ENCODE measurements at regions not wholly inside any gene's neighbourhood (a gene's known extent, or its start where the extent isn't known, plus 50 kb on each side); places are given as distances from the start of the nearest gene placed in this dataset.
A peak's percentile ranks its signal among the peaks of the same experiment; 100 is the strongest.
"Not testable (repeated sequence)": the region's sequence is repeated elsewhere in the genome, so short reads cannot be mapped to it uniquely, and the experiment has no call there.

DNA sequence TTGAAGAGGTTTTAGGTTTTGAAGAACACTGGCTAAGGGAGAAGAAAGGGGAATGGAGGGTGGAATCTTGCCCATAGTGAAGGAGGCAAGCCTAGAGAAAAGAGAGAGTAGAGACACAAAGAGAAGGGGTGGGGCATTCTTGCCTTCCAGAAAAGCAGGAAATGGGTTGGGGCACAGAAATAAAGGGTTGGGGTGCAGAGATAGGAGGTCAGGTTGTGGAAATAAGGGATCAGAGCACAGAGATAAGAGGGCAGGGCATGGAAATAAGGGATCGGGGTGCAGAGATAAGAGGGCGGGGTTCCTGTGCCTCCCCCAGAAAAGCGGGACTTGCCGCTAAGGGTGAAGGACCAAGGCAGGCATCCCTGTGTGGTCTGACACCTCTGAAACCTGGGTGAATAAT, 69.9 kb downstream of the ALG1L2 start:
- DNase-seq = not testable (repeated sequence)

DNA sequence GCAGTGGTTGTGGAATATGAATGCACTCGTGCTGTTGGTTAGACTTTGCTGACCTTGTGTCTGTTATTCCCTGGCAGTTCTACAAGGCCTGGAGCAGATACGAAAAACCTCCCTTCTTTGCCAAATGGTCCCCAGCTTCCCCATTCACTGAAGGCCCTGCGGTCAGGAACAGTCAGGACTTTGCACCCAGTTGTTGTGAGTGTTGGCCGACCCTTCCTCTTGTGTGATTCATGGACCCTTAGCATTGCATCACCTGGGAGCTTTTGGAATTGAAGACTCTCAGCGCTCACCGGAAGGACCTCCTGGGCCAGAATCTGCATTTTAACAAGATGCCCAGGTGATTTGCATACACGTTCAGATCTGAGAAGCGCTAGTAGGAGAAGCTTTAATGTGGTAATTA, 71.6 kb downstream of the ALG1L2 start:
- DNase-seq = not testable (repeated sequence)

DNA sequence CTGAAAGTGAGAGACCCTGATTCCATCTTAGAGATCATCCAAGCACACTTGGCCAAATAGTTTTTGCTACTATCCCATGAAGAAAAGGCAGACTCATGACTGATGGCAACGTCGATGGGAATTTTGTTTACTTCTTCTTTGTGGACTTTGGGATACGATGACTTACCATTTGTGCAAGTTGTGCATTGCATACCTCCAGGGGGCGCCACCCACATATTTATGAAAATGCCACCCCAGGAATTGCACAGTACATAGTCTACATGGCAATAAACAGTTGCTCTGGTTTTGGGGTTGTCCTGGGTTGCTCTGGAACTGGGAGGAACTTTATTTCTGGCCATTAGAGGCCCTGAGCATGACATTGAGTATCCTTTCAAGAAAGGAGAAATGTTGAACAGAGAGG, 73.8 kb downstream of the ALG1L2 start:
- DNase-seq = not testable (repeated sequence)

DNA sequence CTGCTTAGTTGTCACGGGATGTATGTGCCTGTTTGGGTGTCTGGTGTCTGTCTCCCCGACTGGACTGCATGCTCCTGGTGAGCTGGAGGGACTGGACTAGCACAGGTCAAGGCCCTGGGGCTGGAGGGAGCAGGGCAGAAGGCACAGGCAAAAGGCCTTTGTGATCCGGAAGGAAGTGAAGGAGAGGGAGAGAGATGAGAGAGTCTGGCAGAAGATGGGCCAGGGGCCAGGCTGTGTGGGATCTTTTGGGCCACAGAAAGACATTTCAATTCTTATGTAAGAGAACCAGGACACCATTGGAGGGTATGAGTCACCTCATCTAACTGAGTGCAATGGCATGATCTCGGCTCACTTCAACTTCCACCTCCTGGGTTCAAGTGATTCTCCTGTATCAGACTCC, 85.2 kb downstream of the ALG1L2 start:
- DNase-seq = not testable (repeated sequence)

DNA sequence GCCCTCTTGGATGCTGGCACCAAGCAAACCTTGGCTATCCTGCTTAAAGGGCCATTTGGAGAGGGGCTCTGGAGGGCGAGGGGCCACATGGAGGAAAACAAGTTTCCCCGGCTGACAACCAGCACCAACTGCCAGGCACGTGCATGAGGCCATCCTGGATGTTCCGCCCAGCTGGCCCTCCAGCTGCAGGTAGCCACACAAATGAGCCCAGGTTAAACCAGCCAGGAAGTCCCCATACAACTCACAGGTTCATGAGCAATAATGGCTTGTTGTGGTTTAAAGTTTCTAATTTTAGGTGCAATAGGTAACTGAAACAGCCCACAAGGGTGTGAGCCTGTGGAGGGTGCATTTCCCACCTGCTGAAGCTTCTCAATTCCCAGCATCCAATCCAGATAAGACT, 93.6 kb downstream of the ALG1L2 start:
- DNase-seq = not testable (repeated sequence)

DNA sequence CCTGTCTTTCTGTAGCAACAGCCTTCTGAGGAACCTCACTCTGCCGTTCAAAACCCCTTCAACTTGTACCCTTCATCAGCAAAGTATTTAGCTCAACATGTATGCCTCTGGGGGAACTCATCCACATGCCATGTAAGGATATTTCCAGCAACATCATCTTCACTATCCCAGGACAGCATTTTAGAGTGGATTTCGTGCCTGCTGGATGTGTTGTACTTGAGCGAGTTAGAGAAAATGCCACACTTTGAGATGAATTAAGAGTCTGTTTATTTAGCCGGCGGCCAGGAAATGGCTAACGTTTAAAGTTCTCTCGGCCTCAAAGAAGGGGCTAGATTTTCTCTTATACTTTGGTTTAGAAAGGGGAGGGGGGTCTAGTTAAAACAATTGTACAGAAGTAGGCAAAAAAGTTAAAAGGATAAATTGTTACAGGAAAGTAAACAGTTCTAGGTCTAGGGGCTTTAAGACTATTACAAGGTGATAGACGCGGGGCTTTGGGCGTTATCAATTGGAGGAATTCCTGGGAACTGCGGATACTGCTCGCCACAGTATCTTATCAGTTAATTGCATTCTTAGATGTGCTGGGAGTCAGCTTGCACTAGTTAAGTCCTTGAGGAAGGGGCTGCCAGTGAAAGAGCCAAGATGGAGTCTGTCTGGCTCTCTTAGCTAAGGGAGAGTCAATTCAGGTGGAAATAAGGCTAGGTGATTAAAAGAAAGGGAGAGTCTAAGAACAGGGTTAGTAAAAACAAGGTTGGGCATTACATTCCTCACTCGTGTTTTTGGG, 95.0 kb downstream of the ALG1L2 start:
- DNase-seq = not testable (repeated sequence)

DNA sequence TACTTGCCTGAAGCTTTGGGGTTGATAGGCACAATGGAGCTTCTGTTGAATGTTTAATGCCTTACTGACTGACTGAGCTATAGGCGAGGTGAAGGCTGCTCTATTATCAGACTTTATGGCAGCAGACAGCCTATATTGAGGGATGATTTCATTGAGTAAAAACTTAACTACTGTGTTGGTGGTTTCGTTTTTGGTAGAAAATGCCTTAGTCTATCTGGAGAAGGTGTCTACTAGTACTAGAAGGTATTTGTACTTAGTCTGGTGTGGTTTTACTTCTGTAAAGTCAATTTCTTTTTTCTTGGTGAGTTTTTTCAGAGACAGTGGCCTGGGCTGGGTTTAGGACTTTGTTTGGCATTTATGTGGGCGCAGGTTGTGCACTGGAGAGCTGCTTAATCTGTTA, 97.2 kb downstream of the ALG1L2 start:
- peak; percentile 30 for DNase-seq

DNA sequence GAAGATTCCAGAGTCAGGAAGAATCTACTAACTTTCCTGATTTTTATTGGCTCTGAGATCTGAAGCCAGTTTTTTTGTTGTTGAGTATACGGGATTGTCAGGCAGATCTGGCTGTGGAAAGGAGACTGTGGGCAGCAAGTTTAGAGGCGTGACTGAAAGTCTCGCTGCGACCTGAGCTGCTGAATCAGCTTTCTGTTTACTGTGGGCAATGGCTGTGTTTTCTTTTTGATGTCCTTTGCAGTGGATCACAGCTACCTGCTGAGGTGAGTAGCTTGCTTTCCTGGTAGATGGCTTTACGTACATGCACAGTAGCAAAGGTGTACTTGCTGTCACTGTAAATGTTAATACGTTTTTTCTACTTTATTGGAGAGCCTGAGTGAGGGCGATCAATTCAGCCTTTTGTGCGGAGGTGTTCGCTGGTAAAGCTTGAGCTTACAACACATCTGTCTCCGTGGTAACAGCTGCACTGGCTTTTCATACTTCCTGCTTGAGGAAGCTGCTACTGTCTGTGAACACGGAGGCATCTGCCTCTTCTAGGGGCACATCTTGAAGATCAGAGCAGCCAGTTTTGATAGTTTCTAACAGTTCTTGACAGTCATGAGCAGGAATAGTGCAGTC, 97.8 kb downstream of the ALG1L2 start:
- DNase-seq = peak; percentile 81

DNA sequence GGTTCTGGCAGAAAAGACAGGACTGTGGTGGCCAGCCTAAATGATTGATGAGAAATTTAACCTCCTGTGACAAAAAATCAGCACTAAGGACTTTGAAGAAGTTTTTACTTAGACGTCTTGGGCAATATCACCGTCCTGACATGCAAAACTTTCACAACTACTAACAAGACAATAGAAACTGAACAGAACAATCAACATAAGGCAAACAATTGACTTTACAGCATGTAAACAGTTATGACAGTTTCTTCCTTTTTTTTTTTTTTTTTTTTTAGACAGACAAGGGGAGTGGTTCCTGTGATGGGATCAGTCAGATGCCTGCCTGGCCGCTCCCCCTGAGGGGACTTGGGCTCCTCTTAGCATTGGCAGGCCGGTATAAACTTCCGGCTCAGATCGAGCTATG, 100.8 kb downstream of the ALG1L2 start:
- DNase-seq = not testable (repeated sequence)

DNA sequence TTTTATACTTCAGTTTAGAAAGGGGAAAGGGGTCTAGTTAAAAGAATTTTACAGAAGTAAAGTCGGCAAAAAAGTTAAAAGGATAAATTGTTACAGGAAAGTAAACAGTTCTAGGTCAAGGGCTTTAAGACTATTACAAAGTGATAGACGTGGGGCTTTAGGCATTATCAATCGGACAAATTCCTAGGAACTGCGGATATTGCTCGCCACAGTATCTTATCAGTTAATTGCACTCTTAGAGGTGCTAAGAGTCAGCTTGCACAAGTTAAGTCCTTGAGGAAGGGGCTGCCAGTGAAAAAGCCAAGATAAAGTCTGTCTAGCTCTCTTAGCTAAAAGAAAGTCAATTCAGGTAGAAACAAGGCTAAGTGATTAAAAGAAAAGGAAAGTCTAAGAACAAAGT, 102.1 kb downstream of the ALG1L2 start:
- DNase-seq = not testable (repeated sequence)

DNA sequence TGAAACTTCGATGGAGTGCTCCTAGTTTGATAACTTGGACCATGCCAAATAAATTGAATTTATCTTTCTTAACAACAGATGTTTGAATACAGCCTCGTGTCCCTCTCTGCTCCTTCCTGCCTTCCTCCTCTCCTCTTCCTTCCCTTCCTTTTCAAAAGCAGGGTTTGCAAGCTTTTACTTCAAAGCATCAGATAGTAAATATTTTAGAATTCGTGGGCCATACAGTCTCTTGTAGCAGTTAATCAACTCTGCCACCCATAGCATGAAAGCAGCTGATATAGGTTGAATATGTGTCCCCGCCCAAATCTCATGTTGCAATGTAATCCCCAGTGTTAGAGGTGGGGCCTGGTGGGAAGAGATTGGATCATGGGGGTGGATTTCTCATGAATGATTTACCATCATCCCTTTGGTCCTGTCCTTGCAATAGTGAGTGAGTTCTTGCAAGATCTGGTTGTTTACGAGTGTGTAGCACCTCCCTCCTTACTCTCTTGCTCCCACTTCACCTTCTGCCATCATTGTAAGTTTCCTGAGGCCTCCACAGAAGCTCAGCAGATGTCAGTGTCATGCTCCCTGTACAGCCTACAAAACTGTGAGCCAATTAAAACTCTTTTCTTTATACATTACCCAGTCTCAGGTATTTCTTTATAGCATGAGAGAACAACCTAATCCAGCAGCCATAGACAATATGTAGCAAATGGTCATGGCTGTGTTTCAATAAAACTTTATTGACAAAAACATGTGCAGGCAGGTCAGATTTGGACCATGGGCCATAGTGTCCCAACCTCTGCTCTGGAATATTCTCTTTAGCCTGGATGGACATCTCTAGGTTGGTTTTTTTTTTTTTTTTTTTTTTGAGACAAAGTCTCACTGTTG, 102.8 kb downstream of the ALG1L2 start:
- DNase-seq = not testable (repeated sequence)

DNA sequence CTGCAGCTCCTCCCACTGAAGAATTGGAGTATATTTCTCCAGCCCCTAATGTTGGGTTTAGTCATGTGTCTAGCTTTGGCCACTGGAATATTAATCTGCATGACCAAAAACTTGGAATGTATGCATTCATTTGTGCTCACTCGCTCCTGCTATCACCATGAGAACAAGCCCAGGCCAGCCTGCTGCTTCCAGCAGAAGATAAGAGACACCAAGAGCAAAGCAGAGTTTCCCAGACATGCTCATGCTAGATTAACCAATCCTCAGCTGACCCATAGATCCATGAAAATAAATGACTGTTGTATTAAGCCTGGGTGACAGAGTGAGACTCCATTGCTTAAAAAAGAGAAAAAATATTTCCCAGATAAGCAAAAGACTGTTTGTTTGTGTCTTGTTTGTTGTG, 119.6 kb downstream of the ALG1L2 start:
- DNase-seq = not testable (repeated sequence)

DNA sequence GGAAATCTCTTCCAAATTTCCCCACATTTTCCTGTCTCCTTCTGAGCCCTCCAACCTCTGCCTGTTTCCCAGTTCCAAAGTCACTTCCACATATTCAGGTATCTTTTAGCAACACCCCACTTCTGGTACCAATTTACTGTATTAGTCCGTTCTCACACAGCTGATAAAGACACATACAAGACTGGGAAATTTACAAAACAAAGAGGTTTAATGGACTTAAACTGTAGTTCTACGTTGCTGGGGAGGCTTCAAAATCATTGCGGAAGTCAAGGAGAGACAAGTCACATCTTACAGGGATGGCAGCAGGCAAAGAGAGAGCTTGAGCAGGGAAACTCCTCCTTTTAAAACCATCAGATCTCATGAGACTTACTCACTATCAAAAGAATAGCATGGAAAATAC, 122.0 kb downstream of the ALG1L2 start:
- not testable (repeated sequence) for DNase-seq

DNA sequence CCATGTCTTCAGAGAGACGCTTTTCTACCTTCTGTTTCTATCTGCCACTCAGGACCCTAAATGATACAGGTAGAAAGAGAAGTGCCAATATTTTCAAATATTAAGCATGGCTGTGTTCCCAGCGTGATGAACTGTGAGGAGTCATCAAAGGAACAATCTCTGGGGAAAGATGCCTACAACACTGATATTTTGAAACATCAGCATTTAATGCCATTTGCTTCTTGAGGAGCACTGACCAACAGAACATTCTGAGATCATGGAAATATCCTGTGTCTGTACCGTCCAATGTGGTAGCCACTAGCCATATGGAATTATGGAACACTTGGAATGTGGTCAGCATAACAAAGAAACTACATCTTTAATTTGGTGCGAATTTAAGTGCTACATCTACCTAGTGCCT, 117.9 kb upstream of the COL6A5 start:
- no peak for DNase-seq

DNA sequence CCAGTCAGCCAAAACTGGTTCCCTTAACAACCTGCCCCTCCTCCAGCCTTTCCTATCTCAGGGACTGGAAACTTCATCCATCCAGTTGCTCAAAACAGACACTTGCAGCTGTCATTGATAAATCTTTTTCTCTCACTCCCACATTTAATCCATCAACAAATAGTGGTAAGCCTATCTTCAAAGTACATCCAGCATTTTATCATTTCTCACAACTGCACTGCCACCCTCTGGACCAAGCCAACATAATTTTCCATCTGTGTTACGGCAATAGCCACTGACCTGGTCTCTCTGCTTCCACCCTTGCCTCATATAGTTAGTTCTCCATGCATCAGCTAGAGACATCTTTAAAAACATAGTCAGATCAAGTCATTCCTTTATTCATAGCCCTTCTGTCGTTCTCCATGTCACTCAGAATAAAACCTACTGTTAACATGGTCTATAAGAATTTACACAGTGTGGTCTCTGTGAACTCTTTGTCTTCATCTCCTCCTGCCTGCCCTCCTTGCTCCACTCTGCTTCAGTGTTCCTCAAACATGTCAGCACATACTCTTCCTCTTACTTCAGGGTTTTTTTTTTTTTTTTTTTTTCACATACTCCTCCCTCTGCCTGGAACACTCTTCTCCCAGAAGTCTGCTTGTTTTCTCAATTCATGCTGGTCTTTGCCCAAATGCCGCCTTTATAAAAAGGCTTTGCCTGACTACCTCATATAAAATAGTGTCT, 102.5 kb upstream of the COL6A5 start:
- DNase-seq = no peak

DNA sequence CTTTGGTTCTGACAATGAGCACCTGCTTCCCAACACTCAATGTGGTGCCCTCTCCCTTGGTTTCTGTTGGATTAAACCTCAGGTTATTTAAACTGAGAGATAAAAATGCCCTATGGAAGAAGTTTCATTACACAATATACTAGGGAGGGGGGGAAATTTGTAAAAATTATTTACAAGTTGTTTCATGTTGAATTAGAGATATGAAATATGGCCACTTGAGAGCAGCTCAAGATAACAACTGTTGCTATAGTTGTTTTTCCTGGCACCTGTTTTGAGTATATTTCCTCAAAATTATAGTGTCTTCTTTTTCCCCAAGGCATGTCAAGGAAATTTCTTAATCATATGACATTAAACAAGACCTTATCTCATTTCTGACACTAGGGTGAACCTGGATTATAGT, 101.7 kb upstream of the COL6A5 start:
- DNase-seq = no peak

DNA sequence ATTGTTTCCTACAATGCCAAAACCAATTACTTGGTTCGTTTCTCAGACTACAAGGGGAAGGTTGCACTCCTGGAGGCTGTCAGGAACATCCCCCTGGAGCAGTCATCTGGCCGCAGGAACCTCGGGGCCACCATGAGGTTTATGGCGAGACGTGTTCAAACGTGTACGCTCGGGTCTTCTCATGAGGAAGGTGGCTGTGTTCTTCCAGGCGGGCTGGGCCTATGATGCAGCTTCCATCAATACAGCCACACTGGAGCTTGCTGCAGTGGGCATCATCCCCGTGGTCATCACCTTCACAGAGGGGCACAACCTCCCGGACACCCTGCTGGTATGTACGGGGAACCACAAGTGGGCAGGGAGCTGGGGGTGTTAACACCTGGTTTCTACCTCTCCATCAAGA, 94.5 kb upstream of the COL6A5 start:
- no peak for DNase-seq

DNA sequence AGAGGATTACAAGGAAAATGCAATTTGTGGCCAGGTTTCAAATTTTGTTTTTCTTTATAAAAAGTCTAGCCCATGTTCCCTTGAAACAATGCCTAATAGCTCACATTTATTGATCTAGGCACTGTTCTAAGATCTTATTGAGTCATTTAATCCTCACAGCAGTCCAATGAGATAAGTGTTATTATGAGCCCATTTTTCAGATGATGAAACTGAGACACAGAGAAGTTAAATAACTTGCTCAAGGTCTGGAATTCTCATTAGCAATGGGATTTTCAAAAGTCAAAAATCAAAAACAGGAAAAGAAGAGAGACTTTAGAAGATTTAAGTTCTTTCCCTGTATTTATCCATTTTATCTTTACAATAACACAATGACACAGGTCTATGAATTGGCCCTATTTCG, 90.0 kb upstream of the COL6A5 start:
- DNase-seq = no peak

DNA sequence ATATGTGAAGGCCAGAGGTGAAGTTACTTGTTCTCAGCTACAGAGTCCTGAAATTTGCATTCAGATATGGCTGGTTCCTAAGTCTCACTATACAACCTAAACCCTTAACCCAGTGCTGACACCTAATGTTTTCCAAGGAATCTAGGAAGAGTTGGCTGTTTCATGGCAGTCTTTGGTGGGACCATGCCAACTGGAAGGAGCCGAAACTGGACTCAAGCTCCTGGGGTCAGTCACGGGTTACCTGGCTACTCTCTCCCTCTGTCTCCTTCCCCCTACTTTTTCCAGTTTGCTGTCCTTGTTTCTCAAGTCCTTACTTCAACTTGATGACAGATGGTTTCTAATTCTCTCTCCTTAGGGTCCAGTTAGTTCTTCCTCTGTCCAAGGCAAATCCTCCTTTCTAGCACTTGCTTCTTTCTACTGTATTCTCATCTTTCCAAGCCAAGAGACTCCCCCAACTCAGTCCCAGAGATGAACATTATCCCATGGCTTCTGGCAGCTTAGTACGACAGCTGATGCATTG, 88.6 kb upstream of the COL6A5 start:
- no peak for DNase-seq

DNA sequence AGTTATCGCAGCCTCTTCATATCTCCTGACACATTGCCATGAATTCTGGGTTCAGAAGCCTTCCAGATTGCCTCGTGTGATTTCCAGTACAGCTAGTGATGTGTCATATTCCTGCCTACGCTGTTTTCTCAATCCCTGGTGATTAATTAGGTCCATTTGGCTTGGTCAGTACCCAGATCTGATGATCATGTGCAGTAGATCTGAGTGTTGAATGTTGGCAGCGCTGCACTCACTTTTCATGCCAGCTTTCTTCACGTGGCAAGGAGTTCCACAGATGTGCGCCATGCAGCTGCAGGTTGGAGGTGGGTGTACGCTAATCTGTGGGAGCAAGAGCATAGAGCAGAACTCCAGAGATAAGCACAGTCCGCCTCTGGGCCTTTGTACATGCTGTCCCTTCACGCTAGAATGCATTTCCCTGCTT, 86.9 kb upstream of the COL6A5 start:
- no peak for DNase-seq

DNA sequence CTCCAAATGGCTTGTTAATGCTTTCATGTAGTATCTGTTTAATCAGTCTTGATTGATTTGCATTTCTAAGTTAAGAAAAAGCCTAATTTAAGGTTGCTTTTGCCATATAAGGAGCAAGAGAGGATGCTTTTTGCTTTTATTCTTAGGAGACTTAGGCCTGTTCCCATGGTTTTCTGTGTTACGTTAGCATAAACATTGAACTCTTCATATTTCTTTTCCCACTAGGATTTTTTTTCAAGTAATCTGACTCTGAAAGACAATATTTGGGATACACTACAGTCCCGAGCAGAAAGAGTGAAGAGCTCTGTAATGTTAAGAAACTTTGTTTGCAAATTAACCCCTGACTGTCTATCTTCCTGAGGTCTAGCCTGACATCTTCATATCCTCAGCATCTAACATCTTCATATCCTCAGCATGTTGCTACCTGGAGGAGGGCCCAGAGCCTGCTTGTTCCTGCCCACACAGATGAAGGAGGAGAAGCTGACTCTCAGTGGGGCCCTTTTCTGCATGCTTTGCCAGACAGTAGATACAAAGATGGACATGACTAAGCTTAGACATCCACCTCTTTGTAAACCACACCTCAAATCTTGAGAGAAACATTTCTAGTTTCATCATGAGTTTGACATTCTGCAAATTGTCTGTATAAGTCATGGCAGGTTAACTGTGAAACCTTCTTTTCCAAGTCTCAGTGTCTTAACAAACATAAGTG, 86.2 kb upstream of the COL6A5 start:
- DNase-seq = no peak

DNA sequence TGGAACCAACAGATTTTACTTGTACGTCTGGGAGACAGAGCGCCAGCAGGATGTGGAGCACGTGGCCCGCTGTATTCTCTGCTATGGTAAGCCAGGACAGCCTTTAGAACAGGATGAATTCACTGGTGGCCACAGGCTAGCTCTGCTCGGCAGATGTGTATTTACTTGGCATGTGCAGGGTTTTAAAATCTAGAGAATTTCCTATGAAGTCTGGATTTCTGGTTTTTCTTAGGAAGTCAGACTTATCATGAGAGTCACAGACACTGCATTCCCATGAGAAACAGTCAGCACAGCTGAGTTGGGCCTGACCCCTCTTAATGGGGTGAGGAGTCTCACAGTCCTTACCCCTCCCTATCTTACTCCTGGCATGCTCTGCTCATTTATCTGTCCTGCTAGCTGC, 84.6 kb upstream of the COL6A5 start:
- no peak for DNase-seq

Measured in CD4-positive, alpha-beta T cell treated with Interleukin-4 for 4 hours (primary cell).